DND-41 (cell line): ENCODE measurements at regions not wholly inside any gene's neighbourhood (a gene's known extent, or its start where the extent isn't known, plus 50 kb on each side); places are given as distances from the start of the nearest gene placed in this dataset.

ENCODE experiments used
- EZH2 ChIP-seq: IDR thresholded peaks from 3 replicates; pipeline ENCODE4 v1.6.1; 2012; ENCODE audit warnings: borderline replicate concordance, low read depth, mild to moderate bottlenecking, moderate library complexity, low read length, inconsistent platforms; ENCODE audit not compliant: severe bottlenecking
- TF ChIP-seq, protein P1 (sequence below): IDR thresholded peaks from 2 replicates; pipeline ENCODE4 v1.5.1; 2012; ENCODE audit warnings: borderline replicate concordance, low read length, moderate library complexity, mild to moderate bottlenecking; ENCODE audit not compliant: poor library complexity, severe bottlenecking; ENCODE audit errors: extremely low read depth

GRCh38 chr1:170360601-170361000 is 171.4 kb upstream of the GORAB start:
- TF ChIP-seq, protein P1, sequence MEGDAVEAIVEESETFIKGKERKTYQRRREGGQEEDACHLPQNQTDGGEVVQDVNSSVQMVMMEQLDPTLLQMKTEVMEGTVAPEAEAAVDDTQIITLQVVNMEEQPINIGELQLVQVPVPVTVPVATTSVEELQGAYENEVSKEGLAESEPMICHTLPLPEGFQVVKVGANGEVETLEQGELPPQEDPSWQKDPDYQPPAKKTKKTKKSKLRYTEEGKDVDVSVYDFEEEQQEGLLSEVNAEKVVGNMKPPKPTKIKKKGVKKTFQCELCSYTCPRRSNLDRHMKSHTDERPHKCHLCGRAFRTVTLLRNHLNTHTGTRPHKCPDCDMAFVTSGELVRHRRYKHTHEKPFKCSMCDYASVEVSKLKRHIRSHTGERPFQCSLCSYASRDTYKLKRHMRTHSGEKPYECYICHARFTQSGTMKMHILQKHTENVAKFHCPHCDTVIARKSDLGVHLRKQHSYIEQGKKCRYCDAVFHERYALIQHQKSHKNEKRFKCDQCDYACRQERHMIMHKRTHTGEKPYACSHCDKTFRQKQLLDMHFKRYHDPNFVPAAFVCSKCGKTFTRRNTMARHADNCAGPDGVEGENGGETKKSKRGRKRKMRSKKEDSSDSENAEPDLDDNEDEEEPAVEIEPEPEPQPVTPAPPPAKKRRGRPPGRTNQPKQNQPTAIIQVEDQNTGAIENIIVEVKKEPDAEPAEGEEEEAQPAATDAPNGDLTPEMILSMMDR, result no peak
- TF ChIP-seq EZH2, result no peak
